ENCODE measurements at regions not wholly inside any gene's neighbourhood (a gene's known extent, or its start where the extent isn't known, plus 50 kb on each side); places are given as distances from the start of the nearest gene placed in this dataset.

DNA sequence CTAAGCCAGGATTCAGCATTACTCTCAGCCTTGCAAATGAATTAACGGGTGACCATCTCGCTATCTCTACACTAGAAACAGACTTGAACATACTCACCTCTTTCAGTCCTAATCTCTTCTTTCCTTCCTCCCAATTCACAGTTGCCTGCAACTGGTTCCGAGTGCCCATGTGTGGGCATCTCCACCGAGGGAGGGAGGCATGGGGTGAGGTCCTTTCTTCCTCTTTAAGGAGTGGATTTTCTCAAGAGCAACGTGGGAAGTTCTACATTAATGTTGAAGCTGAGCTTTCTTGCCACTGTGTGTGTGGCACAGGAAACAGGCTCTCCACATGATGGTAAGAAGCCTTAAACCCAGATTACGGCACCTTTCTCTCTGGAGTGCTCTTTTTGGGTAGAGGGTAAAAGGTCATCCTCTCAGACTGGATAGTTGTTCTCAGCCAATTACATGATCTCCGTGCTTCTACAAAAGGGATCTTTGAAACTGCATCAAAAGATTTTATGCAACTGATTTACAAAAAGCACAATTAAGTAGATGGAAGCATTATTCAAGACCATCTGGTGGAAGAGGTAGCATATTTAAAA lies 286.8 kb upstream of the NR2F2 start:
- H3K9ac ChIP-seq (ENCODE audit: low read length) = no peak overlapping the region

DNA sequence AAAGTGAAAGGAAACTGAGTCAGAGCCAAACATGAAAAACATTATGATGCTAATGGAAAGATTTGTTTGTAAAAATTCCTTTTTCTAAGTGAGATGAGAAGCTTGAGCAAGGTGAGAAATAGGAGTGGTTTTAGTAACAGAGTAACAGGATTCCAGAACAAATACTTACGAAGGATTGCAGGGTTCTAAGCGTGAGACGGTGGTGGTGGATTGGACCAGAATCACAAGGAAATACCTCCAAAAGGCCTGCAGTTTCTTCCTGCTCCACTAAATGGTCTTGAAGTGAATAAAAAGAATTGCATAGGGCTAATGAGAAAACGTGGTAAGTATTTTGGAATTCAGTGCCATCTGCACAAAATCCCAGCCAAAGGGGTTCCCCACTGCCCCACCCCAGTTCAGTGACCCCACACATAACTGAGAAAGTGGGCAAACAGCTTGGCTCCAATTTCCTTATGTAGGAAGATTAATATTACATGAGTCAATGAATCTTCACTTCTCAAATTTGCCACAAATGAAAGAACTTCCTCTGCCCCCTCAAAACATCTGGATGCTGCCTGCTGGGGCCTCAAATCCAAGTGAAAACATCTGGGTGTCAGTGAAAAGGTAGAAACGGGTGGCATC lies 283.8 kb upstream of the NR2F2 start:
- no peaks in the 10 kb centered on the region for H3K27me3 ChIP-seq (ENCODE audit: control insufficient read depth in 1 of 2, insufficient read depth in 2 of 2, low read length in 2 of 2)
- H3K9me3 ChIP-seq (ENCODE audit: low read length) = no peaks in the 10 kb centered on the region
- no peak overlapping the region for H3K27ac ChIP-seq (ENCODE audit: low read depth, low read length)
- H3K4me1 ChIP-seq (ENCODE audit: insufficient read depth, low read length) = peaks cover 12% of the 10 kb centered on the region
- no peak overlapping the region for H3K9ac ChIP-seq (ENCODE audit: low read length)
- no peak overlapping the region for H3K4me3 ChIP-seq (ENCODE audit: low read depth in 1 of 2, low read length in 2 of 2)
- H3K36me3 ChIP-seq (ENCODE audit: insufficient read depth, low read length) = no peaks in the 10 kb centered on the region

More for the DNA sequence above, 286.8 kb upstream of the NR2F2 start:
- Histone ChIP-seq H3K9me3 (ENCODE audit: low read length) (no peaks in the 10 kb centered on the region), H3K4me3 (ENCODE audit: low read depth in 1 of 2, low read length in 2 of 2) (no peak overlapping the region), H3K36me3 (ENCODE audit: insufficient read depth, low read length) (no peaks in the 10 kb centered on the region), H3K4me1 (ENCODE audit: insufficient read depth, low read length) (peaks cover 12% of the 10 kb centered on the region), H3K27me3 (ENCODE audit: control insufficient read depth in 1 of 2, insufficient read depth in 2 of 2, low read length in 2 of 2) (no peaks in the 10 kb centered on the region), H3K27ac (ENCODE audit: low read depth, low read length) (no peak overlapping the region)

DNA sequence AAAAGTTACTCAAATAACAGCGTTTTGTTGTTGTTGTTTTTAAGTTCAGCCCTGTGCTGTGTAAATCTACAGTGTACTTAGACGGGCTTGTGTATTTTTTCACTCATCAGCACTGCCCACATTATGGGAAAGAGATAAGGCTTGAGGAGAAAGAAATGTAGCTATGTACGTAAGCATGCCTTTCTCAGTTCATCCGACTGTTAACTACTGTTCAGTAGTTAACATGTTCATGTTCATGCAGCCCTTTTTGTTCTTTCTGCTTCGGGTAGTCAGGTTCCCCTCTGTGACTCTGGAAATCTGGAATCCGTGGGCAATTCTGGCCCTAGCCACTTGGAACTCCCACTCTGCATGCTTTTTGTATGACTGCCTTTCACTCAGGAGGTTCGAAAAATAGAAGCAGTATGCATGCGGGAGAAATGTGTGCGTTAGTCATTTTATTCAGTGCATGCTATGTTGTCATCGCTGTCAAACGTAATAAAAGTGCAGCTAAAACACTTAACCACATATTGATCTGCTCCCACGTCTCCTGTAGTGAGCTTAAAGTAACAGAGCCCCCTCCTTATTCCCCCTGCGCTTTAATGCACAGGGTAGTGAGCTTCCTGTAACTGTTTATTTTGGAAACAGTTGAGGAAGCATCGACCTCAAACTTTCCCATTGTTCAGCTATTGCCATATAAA lies 283.1 kb upstream of the NR2F2 start:
- Histone ChIP-seq H3K36me3 (ENCODE audit: insufficient read depth, low read length) (no peaks in the 10 kb centered on the region), H3K4me3 (ENCODE audit: low read depth in 1 of 2, low read length in 2 of 2) (no peak overlapping the region), H3K9ac (ENCODE audit: low read length) (no peak overlapping the region), H3K27me3 (ENCODE audit: control insufficient read depth in 1 of 2, insufficient read depth in 2 of 2, low read length in 2 of 2) (no peaks in the 10 kb centered on the region), H3K4me1 (ENCODE audit: insufficient read depth, low read length) (peaks cover 12% of the 10 kb centered on the region), H3K27ac (ENCODE audit: low read depth, low read length) (no peak overlapping the region), H3K9me3 (ENCODE audit: low read length) (no peaks in the 10 kb centered on the region)

DNA sequence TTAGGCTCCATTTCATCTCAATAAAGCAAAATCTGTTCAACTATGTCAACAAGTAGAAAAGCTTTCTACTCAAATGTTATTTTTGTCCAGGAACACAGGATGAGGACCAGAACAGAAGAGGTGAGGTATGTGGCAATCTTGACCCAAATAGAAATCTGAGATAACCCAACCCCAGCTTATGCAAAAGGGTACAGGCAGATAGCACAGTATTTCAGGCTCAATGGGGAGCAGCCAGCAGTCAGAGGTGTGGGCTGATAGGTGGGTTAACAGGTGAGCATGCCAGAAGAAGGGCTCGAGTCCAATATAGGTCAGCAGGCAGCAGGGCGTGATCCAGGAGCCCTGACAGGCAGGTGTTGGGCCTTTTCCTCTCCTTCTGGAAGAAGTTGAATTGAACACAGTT lies 281.2 kb upstream of the NR2F2 start:
- Histone ChIP-seq H3K27me3 (ENCODE audit: control insufficient read depth in 1 of 2, insufficient read depth in 2 of 2, low read length in 2 of 2) (no peaks in the 10 kb centered on the region), H3K4me1 (ENCODE audit: insufficient read depth, low read length) (peaks cover 22% of the 10 kb centered on the region), H3K4me3 (ENCODE audit: low read depth in 1 of 2, low read length in 2 of 2) (no peak overlapping the region), H3K9ac (ENCODE audit: low read length) (no peak overlapping the region), H3K27ac (ENCODE audit: low read depth, low read length) (no peak overlapping the region), H3K36me3 (ENCODE audit: insufficient read depth, low read length) (no peaks in the 10 kb centered on the region), H3K9me3 (ENCODE audit: low read length) (no peaks in the 10 kb centered on the region)

DNA sequence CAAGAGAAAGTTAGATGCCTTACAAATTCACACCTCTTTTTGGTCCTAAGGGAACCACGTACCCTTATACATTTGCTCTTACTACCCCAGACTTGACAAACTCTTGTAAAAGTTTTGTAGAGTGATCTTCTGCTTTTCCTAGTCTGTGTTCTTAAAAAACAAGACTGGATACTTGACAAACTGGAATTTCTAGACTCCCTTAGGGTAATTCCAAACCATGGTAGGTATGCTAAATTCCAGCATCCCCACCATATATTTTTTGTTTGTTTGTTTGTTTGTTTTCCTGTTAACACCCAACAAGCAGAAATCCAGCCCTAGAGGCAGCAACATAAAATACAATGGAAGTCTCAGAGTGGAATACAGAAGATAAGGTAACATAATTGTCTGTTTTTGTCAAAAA lies 280.7 kb upstream of the NR2F2 start:
- no peak overlapping the region for H3K27ac ChIP-seq (ENCODE audit: low read depth, low read length)
- no peaks in the 10 kb centered on the region for H3K9me3 ChIP-seq (ENCODE audit: low read length)
- H3K4me3 ChIP-seq (ENCODE audit: low read depth in 1 of 2, low read length in 2 of 2) = no peak overlapping the region
- H3K9ac ChIP-seq (ENCODE audit: low read length) = no peak overlapping the region
- peaks cover 22% of the 10 kb centered on the region for H3K4me1 ChIP-seq (ENCODE audit: insufficient read depth, low read length)
- no peaks in the 10 kb centered on the region for H3K27me3 ChIP-seq (ENCODE audit: control insufficient read depth in 1 of 2, insufficient read depth in 2 of 2, low read length in 2 of 2)
- no peaks in the 10 kb centered on the region for H3K36me3 ChIP-seq (ENCODE audit: insufficient read depth, low read length)

DNA sequence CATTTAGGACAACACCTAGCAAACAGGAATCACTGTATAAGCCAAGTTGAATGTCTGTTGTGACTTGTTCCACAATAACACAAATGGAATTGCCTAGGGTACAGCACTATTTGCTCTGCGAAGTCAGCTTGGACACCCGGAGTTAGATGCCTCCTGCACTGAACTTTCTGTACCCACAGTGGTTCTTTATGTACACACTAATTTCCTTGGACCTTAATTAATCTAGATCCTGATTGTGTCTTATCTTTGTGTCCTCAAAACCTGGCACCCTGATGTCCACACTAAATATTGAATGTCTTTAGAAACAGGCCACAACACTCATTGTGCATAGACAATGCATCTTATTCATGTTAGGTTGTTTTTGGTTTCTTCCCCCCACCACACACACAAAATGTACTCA lies 278.9 kb upstream of the NR2F2 start:
- no peaks in the 10 kb centered on the region for H3K36me3 ChIP-seq (ENCODE audit: insufficient read depth, low read length)
- H3K4me1 ChIP-seq (ENCODE audit: insufficient read depth, low read length) = peaks cover 22% of the 10 kb centered on the region
- H3K9ac ChIP-seq (ENCODE audit: low read length) = no peak overlapping the region
- no peak overlapping the region for H3K27ac ChIP-seq (ENCODE audit: low read depth, low read length)
- no peak overlapping the region for H3K4me3 ChIP-seq (ENCODE audit: low read depth in 1 of 2, low read length in 2 of 2)
- no peaks in the 10 kb centered on the region for H3K9me3 ChIP-seq (ENCODE audit: low read length)
- no peaks in the 10 kb centered on the region for H3K27me3 ChIP-seq (ENCODE audit: control insufficient read depth in 1 of 2, insufficient read depth in 2 of 2, low read length in 2 of 2)

DNA sequence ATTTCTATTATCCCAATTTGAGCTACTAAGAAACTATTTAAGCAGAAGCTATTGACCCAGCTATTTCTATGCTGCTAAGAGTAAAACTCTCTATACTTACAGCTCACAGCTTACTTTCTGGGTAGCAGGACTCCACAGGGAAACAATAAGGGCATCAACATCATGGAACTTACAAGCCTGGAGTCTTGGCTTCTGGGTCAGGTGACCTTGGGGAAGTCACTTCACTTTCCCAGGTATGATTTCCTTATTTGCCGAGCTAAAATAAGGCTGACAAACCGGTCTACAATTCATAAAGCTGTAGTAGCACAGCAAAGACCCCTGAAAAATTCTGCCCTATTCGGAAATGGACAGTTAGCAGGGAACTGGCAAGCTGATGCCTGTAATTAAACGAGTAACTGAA lies 278.3 kb upstream of the NR2F2 start:
- Histone ChIP-seq H3K27me3 (ENCODE audit: control insufficient read depth in 1 of 2, insufficient read depth in 2 of 2, low read length in 2 of 2) (no peaks in the 10 kb centered on the region), H3K36me3 (ENCODE audit: insufficient read depth, low read length) (no peaks in the 10 kb centered on the region), H3K9me3 (ENCODE audit: low read length) (no peaks in the 10 kb centered on the region), H3K4me1 (ENCODE audit: insufficient read depth, low read length) (peaks cover 17% of the 10 kb centered on the region), H3K4me3 (ENCODE audit: low read depth in 1 of 2, low read length in 2 of 2) (no peak overlapping the region), H3K9ac (ENCODE audit: low read length) (no peak overlapping the region), H3K27ac (ENCODE audit: low read depth, low read length) (no peak overlapping the region)

DNA sequence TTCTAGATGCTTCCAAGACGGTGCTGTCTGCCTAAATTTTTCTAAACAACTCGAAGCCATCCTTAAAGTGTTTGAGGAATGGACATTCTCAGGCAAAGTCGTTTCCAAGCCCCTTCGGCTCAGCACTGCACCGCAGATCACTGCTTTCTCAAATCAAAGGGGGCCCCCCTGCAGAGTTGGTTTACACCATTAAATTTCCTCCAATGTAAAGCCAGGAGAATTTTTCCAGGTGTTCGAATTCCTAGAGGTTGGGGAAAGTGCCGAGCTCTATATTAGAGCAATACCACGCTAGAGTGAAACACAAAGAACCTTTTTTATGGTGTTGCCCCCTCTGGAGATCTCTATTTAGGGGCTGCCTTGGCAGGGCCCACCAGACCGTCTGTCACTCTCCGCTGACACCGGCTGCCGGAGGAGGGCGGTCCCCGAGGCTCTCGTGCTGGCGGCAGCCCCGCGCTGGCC lies 277.9 kb upstream of the NR2F2 start:
- Histone ChIP-seq H3K27ac (ENCODE audit: low read depth, low read length) (no peak overlapping the region), H3K4me3 (ENCODE audit: low read depth in 1 of 2, low read length in 2 of 2) (no peak overlapping the region), H3K27me3 (ENCODE audit: control insufficient read depth in 1 of 2, insufficient read depth in 2 of 2, low read length in 2 of 2) (no peaks in the 10 kb centered on the region), H3K9ac (ENCODE audit: low read length) (no peak overlapping the region), H3K36me3 (ENCODE audit: insufficient read depth, low read length) (no peaks in the 10 kb centered on the region), H3K4me1 (ENCODE audit: insufficient read depth, low read length) (peaks cover 14% of the 10 kb centered on the region), H3K9me3 (ENCODE audit: low read length) (no peaks in the 10 kb centered on the region)

DNA sequence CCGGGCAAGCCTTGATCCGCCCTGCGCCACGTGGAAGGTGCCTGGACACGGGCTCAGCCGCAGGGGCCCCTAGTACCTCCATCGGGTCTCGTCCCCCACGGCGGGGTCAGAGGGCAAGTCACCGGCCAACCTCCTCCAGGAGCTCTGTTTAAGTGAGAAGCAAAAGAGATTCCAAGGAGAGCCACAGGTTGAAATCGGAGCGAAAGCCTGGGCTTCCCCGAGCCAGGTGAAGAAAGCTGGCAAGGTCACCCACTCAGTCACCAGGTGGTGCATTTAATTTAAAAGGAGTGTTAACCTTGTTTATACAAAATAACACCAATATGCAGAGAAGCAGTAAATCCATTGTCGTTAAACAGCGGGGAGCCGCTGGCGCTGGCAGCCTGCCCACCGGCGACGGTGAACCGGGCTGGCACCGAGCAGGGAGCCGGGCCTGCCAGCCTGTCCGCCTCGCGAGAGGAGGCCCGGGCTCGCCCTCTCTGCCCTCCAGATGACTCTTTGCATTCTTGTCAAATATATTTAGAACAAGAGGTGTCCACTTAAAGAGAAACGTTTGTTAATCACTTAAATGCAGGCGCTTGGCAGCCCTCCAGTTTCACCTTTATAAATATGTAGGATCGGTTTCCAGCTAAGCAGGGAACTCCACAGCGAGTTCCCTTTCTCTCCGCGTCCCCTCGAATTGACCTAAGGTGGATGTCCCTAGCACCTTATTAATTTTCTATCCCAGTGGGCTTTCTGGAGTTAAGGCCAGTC lies 277.3 kb upstream of the NR2F2 start:
- Histone ChIP-seq H3K27ac (ENCODE audit: low read depth, low read length) (no peak overlapping the region), H3K36me3 (ENCODE audit: insufficient read depth, low read length) (no peaks in the 10 kb centered on the region), H3K9me3 (ENCODE audit: low read length) (no peaks in the 10 kb centered on the region), H3K27me3 (ENCODE audit: control insufficient read depth in 1 of 2, insufficient read depth in 2 of 2, low read length in 2 of 2) (no peaks in the 10 kb centered on the region), H3K4me1 (ENCODE audit: insufficient read depth, low read length) (peaks cover 14% of the 10 kb centered on the region), H3K9ac (ENCODE audit: low read length) (peak overlapping the region; percentile 12), H3K4me3 (ENCODE audit: low read depth in 1 of 2, low read length in 2 of 2) (peak overlapping the region; percentile 7 to 50)

DNA sequence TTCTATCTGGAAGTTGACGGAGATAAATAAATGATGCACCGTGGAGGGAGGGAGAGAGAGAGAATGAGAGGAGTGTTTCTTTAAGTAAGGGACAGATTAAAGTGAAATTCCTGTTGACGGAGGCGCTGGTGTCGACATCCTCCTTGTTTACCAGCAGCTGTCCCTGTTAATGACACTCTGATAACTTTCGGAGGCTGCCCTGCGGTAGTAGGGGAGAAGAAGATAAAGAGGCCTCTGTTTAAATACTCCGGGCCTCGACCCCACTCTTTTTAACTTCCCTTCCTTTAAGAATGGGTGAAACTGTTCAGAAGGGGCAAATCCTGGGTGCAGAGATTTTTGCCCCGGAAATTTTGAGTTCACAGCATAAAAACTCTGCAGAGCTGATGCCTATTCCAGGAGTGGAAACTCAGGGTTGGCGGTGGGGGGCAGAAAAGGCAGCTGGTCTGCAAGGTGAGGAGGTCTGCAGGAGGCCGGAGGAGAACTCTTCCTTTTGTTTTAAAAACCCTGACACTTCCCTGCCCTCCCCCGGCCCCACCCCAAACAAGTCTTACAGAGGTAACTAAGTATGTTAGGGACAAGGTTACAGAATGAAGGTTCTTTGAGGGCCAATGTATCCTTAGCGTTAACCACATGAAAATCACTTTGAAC lies 276.6 kb upstream of the NR2F2 start:
- Histone ChIP-seq H3K4me1 (ENCODE audit: insufficient read depth, low read length) (peaks cover 14% of the 10 kb centered on the region), H3K27ac (ENCODE audit: low read depth, low read length) (no peak overlapping the region), H3K9me3 (ENCODE audit: low read length) (no peaks in the 10 kb centered on the region), H3K36me3 (ENCODE audit: insufficient read depth, low read length) (no peaks in the 10 kb centered on the region), H3K27me3 (ENCODE audit: control insufficient read depth in 1 of 2, insufficient read depth in 2 of 2, low read length in 2 of 2) (no peaks in the 10 kb centered on the region), H3K9ac (ENCODE audit: low read length) (peak overlapping the region; percentile 12), H3K4me3 (ENCODE audit: low read depth in 1 of 2, low read length in 2 of 2) (peak overlapping the region; percentile 7 to 50)

DNA sequence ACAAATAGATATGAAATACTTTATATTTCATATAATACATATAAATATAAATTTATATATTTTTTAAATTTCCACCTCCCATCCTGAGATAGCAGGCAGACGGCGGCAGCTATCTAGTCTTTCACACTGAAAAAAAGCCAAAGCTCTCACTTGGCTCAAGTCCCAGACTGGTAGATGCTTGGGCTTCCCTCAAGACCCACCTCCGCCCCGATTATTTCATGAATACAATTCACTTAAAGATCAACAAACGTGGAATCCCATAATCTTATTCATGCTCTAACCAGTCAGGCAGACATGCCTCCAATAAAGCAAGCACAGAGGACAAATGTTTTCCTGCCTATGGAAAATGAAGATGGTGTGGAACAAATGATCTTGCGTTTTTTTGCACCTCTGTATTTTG lies 275.9 kb upstream of the NR2F2 start:
- Histone ChIP-seq H3K9me3 (ENCODE audit: low read length) (no peaks in the 10 kb centered on the region), H3K4me1 (ENCODE audit: insufficient read depth, low read length) (peaks cover 14% of the 10 kb centered on the region), H3K9ac (ENCODE audit: low read length) (no peak overlapping the region), H3K27me3 (ENCODE audit: control insufficient read depth in 1 of 2, insufficient read depth in 2 of 2, low read length in 2 of 2) (no peaks in the 10 kb centered on the region), H3K27ac (ENCODE audit: low read depth, low read length) (no peak overlapping the region), H3K36me3 (ENCODE audit: insufficient read depth, low read length) (no peaks in the 10 kb centered on the region), H3K4me3 (ENCODE audit: low read depth in 1 of 2, low read length in 2 of 2) (no peak overlapping the region)

Measured in muscle layer of colon (tissue), 2 donors.